HEK293 (cell line): ENCODE measurements at regions not wholly inside any gene's neighbourhood (a gene's known extent, or its start where the extent isn't known, plus 50 kb on each side); places are given as distances from the start of the nearest gene placed in this dataset.

Experiments used
- CTCF ChIA-PET: fragments of 350-600 bp; formaldehyde crosslinking; extraction: SDS; loops from one replicate; lab custom pipeline; 2021; ENCODE audit warnings: antibody characterized with exemption; lab: Yijun Ruan, JAX
- POLR2A ChIA-PET: fragments of 300-600 bp; formaldehyde crosslinking; extraction: SDS; loops from one replicate; lab custom pipeline; 2020; ENCODE audit warnings: antibody characterized with exemption, inconsistent platforms; lab: Yijun Ruan, JAX
- H3K27ac ChIP-seq: fragments of 200-500 bp; sonication (Bioruptor generic); 2 replicates; pipeline ENCODE4 v1.5.1; 2014; ENCODE audit warnings: low read depth, low read length, control low read depth, inconsistent platforms; ENCODE audit errors: extremely low read depth
- H3K36me3 ChIP-seq, 2 experiments: fragments of 200-500 bp in 1 of 2; sonication (Bioruptor generic) in 1 of 2; 1 replicate in 1 of 2; 2 replicates in 1 of 2; pipeline ENCODE4 v1.5.1; 2014 to 2017; ENCODE audit warnings: inconsistent platforms in 2 of 2, low read length in 2 of 2; ENCODE audit not compliant: control insufficient read depth in 2 of 2, insufficient read depth in 1 of 2
- H3K4me1 ChIP-seq: fragments of 200-500 bp; sonication (Bioruptor generic); 2 replicates; pipeline ENCODE4 v1.5.1; 2014; ENCODE audit warnings: mild to moderate bottlenecking, low read length, inconsistent platforms; ENCODE audit not compliant: control insufficient read depth, insufficient read depth
- H3K4me3 ChIP-seq: 2 replicates; pipeline ENCODE4 v1.5.1; 2011; ENCODE audit warnings: low read depth, mild to moderate bottlenecking, control low read depth, low read length, moderate library complexity
- H3K9me3 ChIP-seq: fragments of 200-500 bp; sonication (Bioruptor generic); 2 replicates; pipeline ENCODE4 v1.5.1; 2014; ENCODE audit warnings: low read depth, low read length, inconsistent platforms; ENCODE audit not compliant: control insufficient read depth, insufficient read depth
- GLIS1 ChIP-seq: fragments of 450-650 bp; formaldehyde crosslinking; IDR thresholded peaks from 2 replicates; pipeline ENCODE4 v1.5.1; 2016; ENCODE audit warnings: missing biosample characterization, missing genetic modification characterization
- PRDM6 ChIP-seq: fragments of 450-650 bp; formaldehyde crosslinking; IDR thresholded peaks from 2 replicates; pipeline ENCODE4 v1.5.1; 2017; ENCODE audit warnings: missing biosample characterization, missing genetic modification characterization
- SETDB1 ChIP-seq: IDR thresholded peaks from one replicate; pipeline ENCODE4 v1.6.1; 2017; ENCODE audit warnings: mild to moderate bottlenecking, low read length, moderate library complexity, mixed read lengths; ENCODE audit not compliant: insufficient read length
- SP3 ChIP-seq: fragments of 450-650 bp; formaldehyde crosslinking; IDR thresholded peaks from 2 replicates; pipeline ENCODE4 v1.5.1; 2016; ENCODE audit warnings: missing biosample characterization, missing genetic modification characterization
- WT1 ChIP-seq: fragments of 450-650 bp; formaldehyde crosslinking; IDR thresholded peaks from 2 replicates; pipeline ENCODE4 v1.5.1; 2016; ENCODE audit warnings: missing biosample characterization, missing genetic modification characterization
- ZFHX2 ChIP-seq: fragments of 450-650 bp; formaldehyde crosslinking; conservative IDR thresholded peaks from 2 replicates; pipeline ENCODE4 v1.5.1; 2016; ENCODE audit warnings: missing biosample characterization, missing genetic modification characterization
- ZNF121 ChIP-seq: fragments of 450-650 bp; formaldehyde crosslinking; IDR thresholded peaks from 2 replicates; pipeline ENCODE4 v1.5.1; 2016; ENCODE audit warnings: missing biosample characterization, missing genetic modification characterization
- ZNF16 ChIP-seq: fragments of 450-650 bp; formaldehyde crosslinking; IDR thresholded peaks from 2 replicates; pipeline ENCODE4 v1.5.1; 2016; ENCODE audit warnings: low read depth, missing biosample characterization, missing genetic modification characterization
- ZNF324 ChIP-seq: fragments of 450-650 bp; formaldehyde crosslinking; IDR thresholded peaks from 2 replicates; pipeline ENCODE4 v1.5.1; 2016; ENCODE audit warnings: missing biosample characterization, missing genetic modification characterization
- ZNF335 ChIP-seq: fragments of 450-650 bp; formaldehyde crosslinking; conservative IDR thresholded peaks from 2 replicates; pipeline ENCODE4 v1.5.1; 2016; ENCODE audit warnings: missing biosample characterization, missing genetic modification characterization
- ZNF341 ChIP-seq: fragments of 450-650 bp; formaldehyde crosslinking; IDR thresholded peaks from 2 replicates; pipeline ENCODE4; 2016; ENCODE audit warnings: low read depth, missing biosample characterization, missing genetic modification characterization
- ZNF391 ChIP-seq: fragments of 450-650 bp; formaldehyde crosslinking; IDR thresholded peaks from 2 replicates; pipeline ENCODE4 v1.5.1; 2016; ENCODE audit warnings: low read depth, missing biosample characterization, missing genetic modification characterization, borderline replicate concordance
- ZNF501 ChIP-seq: fragments of 450-650 bp; formaldehyde crosslinking; IDR thresholded peaks from 2 replicates; pipeline ENCODE4 v1.5.1; 2016; ENCODE audit warnings: missing biosample characterization, missing genetic modification characterization
- ZNF530 ChIP-seq: fragments of 450-650 bp; formaldehyde crosslinking; IDR thresholded peaks from 2 replicates; pipeline ENCODE4 v1.5.1; 2016; ENCODE audit warnings: low read depth, missing biosample characterization, missing genetic modification characterization
- ZNF544 ChIP-seq: fragments of 450-650 bp; formaldehyde crosslinking; IDR thresholded peaks from 2 replicates; pipeline ENCODE4 v1.5.0; 2017; ENCODE audit warnings: missing biosample characterization, missing genetic modification characterization
- ZNF660 ChIP-seq: fragments of 450-650 bp; IDR thresholded peaks from 2 replicates; pipeline ENCODE4 v1.5.1; 2018; ENCODE audit warnings: missing biosample characterization, mild to moderate bottlenecking, missing genetic modification characterization
- ZNF692 ChIP-seq: fragments of 450-650 bp; formaldehyde crosslinking; IDR thresholded peaks from 2 replicates; pipeline ENCODE4 v1.5.1; 2016; ENCODE audit warnings: missing biosample characterization, missing genetic modification characterization
- ZNF76 ChIP-seq: fragments of 450-650 bp; formaldehyde crosslinking; IDR thresholded peaks from 2 replicates; pipeline ENCODE4; 2016; ENCODE audit warnings: low read depth, missing biosample characterization, missing genetic modification characterization, borderline replicate concordance
- ZNF768 ChIP-seq: fragments of 450-650 bp; formaldehyde crosslinking; IDR thresholded peaks from 2 replicates; pipeline ENCODE4 v1.5.1; 2018; ENCODE audit warnings: missing biosample characterization, mild to moderate bottlenecking, missing genetic modification characterization
- ZSCAN30 ChIP-seq: fragments of 450-650 bp; IDR thresholded peaks from 2 replicates; pipeline ENCODE4 v1.5.1; 2018; ENCODE audit warnings: missing biosample characterization, mild to moderate bottlenecking, missing genetic modification characterization, moderate library complexity
- ZXDB ChIP-seq: fragments of 450-650 bp; formaldehyde crosslinking; IDR thresholded peaks from 2 replicates; pipeline ENCODE4 v1.5.1; 2016; ENCODE audit warnings: missing biosample characterization, missing genetic modification characterization
- TF ChIP-seq, protein P1 (sequence below): fragments of 450-650 bp; formaldehyde crosslinking; IDR thresholded peaks from 2 replicates; pipeline ENCODE4 v1.5.1; 2016; ENCODE audit warnings: missing biosample characterization, missing genetic modification characterization
- TF ChIP-seq, protein P2 (sequence below): fragments of 450-650 bp; formaldehyde crosslinking; IDR thresholded peaks from 2 replicates; pipeline ENCODE4 v1.5.1; 2016; ENCODE audit warnings: missing biosample characterization, missing genetic modification characterization
- TF ChIP-seq, protein P3 (sequence below): fragments of 450-650 bp; formaldehyde crosslinking; IDR thresholded peaks from 2 replicates; pipeline ENCODE4 v1.5.1; 2016; ENCODE audit warnings: missing biosample characterization, missing genetic modification characterization

DNA sequence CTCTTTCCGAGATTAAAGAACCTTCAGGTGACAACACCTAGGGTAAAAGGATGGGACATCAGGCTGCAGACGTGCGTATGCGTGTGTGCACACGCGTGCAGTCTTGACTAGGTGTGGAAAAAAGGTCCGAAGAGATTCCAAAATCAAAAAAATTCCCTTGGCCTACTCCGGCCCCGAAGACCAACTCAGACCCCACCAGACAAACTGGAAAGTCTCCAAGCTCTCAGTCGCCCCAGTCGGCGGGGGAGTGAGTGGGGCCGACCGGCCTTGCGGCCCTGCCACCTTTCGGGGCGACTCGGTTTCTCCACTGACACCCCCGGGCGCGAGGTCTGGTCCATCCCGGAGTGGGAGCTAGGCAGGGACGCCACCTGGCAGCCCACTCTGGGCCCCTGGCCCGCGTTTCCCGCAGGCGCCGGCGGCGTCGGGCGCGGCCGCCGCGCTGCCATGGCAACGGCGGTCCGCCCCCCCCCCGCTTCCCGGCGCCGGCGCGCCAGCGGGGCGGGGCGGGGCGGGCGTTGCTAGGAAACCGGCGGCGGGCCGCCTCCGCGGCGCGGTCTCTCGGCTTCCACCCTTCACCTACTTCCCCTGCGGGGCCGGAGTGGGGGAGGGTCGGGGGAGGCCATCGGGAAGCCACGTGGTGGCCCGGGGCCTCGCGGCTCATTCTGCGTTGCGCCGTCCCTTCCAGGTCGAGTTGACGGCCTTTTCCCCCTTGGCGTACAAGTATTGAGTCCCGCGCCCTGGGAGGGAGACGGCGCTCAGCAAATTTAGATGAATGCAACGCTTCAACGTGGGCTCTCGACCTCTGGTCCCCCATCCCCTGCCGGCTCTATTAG, 253.1 kb downstream of the EFCAB11 start (continued):
- TF ChIP-seq, protein P1, sequence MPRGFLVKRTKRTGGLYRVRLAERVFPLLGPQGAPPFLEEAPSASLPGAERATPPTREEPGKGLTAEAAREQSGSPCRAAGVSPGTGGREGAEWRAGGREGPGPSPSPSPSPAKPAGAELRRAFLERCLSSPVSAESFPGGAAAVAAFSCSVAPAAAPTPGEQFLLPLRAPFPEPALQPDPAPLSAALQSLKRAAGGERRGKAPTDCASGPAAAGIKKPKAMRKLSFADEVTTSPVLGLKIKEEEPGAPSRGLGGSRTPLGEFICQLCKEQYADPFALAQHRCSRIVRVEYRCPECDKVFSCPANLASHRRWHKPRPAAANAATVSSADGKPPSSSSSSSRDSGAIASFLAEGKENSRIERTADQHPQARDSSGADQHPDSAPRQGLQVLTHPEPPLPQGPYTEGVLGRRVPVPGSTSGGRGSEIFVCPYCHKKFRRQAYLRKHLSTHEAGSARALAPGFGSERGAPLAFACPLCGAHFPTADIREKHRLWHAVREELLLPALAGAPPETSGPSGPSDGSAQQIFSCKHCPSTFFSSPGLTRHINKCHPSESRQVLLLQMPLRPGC (tag by site-specific recombination), result no peak
- TF ChIP-seq ZNF692, result peak; percentile 64
- TF ChIP-seq SP3, result 0 out of 2 replicates have a peak, but pooled peaks have one; percentile 20
- TF ChIP-seq, protein P2, sequence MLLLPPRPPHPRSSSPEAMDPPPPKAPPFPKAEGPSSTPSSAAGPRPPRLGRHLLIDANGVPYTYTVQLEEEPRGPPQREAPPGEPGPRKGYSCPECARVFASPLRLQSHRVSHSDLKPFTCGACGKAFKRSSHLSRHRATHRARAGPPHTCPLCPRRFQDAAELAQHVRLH, result no peak
- TF ChIP-seq ZSCAN30 (tag by site-specific recombination), result peak; percentile 70
- 0 out of 2 replicates have a peak, but pooled peaks have one; percentile 54 for TF ChIP-seq ZXDB (tag by site-specific recombination)
- TF ChIP-seq ZNF768 (tag by site-specific recombination), result no peak
- 0 out of 2 replicates have a peak, but pooled peaks have one; percentile 17 for TF ChIP-seq ZNF324
- TF ChIP-seq ZNF501, result peak; percentile 47; the same call in 1 of the 2 replicates
- peak; percentile 59 for TF ChIP-seq SETDB1
- no peak for TF ChIP-seq ZNF530
- TF ChIP-seq ZNF335 (tag by site-specific recombination), result peak; percentile 51
- peak; percentile 19; the same call in 1 of the 2 replicates for TF ChIP-seq ZNF76

DNA sequence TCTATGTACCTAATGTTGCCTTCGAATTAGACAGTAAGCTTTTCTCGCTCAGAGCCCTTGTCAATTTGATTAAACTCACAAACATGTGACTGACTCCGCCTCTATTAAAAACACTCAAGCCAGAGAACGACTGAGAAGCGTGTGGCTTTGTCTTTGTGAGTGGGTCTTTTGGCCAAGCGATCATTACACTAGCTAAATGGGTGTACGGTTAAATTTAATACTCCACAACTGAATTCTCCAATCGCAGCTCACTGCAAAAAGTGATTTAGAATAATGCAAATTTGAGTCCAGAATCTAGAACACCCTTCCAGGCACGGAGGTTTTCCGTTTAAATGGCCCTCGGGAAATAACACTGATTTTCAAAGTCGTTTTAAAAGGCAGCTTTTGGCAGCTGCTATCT, 253.7 kb downstream of the EFCAB11 start:
- H3K9me3 ChIP-seq, result no peaks in the 10 kb centered on the region; the same call in 1 of the 2 replicates
- POLR2A ChIA-PET, result no interaction called here
- TF ChIP-seq, protein P3, sequence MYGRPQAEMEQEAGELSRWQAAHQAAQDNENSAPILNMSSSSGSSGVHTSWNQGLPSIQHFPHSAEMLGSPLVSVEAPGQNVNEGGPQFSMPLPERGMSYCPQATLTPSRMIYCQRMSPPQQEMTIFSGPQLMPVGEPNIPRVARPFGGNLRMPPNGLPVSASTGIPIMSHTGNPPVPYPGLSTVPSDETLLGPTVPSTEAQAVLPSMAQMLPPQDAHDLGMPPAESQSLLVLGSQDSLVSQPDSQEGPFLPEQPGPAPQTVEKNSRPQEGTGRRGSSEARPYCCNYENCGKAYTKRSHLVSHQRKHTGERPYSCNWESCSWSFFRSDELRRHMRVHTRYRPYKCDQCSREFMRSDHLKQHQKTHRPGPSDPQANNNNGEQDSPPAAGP, result no peak
- TF ChIP-seq ZNF341 (no peak), GLIS1 (tag by site-specific recombination) (no peak), ZNF660 (tag by site-specific recombination) (no peak), ZFHX2 (tag by site-specific recombination) (no peak), ZNF121 (tag by site-specific recombination) (no peak), ZNF76 (no peak), ZNF16 (tag by site-specific recombination) (no peak), PRDM6 (tag by site-specific recombination) (no peak), ZNF391 (tag by site-specific recombination) (no peak), ZNF544 (no peak), WT1 (no peak)
- TF ChIP-seq, all 188 proteins: peak for 0
- CTCF ChIA-PET, result no interaction called here
- no peak overlapping the region for H3K4me3 ChIP-seq
- no peak overlapping the region; the same call in 1 of the 2 replicates for H3K27ac ChIP-seq
- H3K36me3 ChIP-seq, result no peaks in the 10 kb centered on the region
- H3K4me1 ChIP-seq, result peaks cover 7% of the 10 kb centered on the region
